Amygdala (tissue), 56 donors: ENCODE measurements at regions not wholly inside any gene's neighbourhood (a gene's known extent, or its start where the extent isn't known, plus 50 kb on each side); places are given as distances from the start of the nearest gene placed in this dataset.

Source experiments
- DNase-seq, 56 donors: peaks; one replicate each; lab custom pipeline; 2025; lab: John Stamatoyannopoulos, UW

GRCh38 chr16:86982912-86983311 lies 334.3 kb downstream of the C16orf95 start:
- DNase-seq: no peak

- DNase-seq: no peak
Measured at GRCh38 chr16:86983621-86984020, 333.6 kb downstream of the C16orf95 start.

- no peak for DNase-seq
Measured at GRCh38 chr16:86984343-86984742, 332.8 kb downstream of the C16orf95 start.

GRCh38 chr16:86984991-86985647 lies 332.1 kb downstream of the C16orf95 start:
- DNase-seq: no peak

- no peak for DNase-seq
Measured at GRCh38 chr16:86985648-86986015, 331.6 kb downstream of the C16orf95 start.

GRCh38 chr16:86986136-86986535 lies 331.1 kb downstream of the C16orf95 start:
- no peak for DNase-seq

- no peak for DNase-seq
Measured at GRCh38 chr16:86986809-86987487, 330.2 kb downstream of the C16orf95 start.

- DNase-seq: no peak
Measured at GRCh38 chr16:86987746-86988670, 329.2 kb downstream of the C16orf95 start.

- DNase-seq: no peak
Measured at GRCh38 chr16:86988920-86989696, 328.1 kb downstream of the C16orf95 start.

GRCh38 chr16:86990451-86990850 lies 326.7 kb downstream of the C16orf95 start:
- no peak for DNase-seq

GRCh38 chr16:86991679-86992078 lies 325.5 kb downstream of the C16orf95 start:
- DNase-seq: peak in 1 of 56 donors; percentile 2

GRCh38 chr16:86992587-86992986 lies 324.6 kb downstream of the C16orf95 start:
- no peak for DNase-seq

GRCh38 chr16:86993426-86994110 lies 323.6 kb downstream of the C16orf95 start:
- no peak for DNase-seq

GRCh38 chr16:86994215-86994614 lies 323.0 kb downstream of the C16orf95 start:
- no peak for DNase-seq

GRCh38 chr16:86994651-86995171 lies 322.5 kb downstream of the C16orf95 start:
- no peak for DNase-seq

GRCh38 chr16:86995456-86995855 lies 321.7 kb downstream of the C16orf95 start:
- no peak for DNase-seq

- no peak for DNase-seq
Measured at GRCh38 chr16:86996081-86996480, 321.1 kb downstream of the C16orf95 start.

- DNase-seq: no peak
Measured at GRCh38 chr16:86997058-86997457, 320.1 kb downstream of the C16orf95 start.

GRCh38 chr16:86998196-86999001 lies 318.8 kb downstream of the C16orf95 start:
- DNase-seq: no peak
